Naive B cell (primary cell): ENCODE measurements at regions not wholly inside any gene's neighbourhood (a gene's known extent, or its start where the extent isn't known, plus 50 kb on each side); places are given as distances from the start of the nearest gene placed in this dataset.

Experiments used
- ATAC-seq, 2 donors: fragments of 150-1000 bp; cut with Tn5 transposase; 2 replicates each; pipeline ENCODE4 v1.10.0; 2021; ENCODE audit warnings: low read depth in 2 of 2, mild to moderate bottlenecking in 2 of 2, moderate library complexity in 2 of 2
- DNase-seq: peaks from one replicate; pipeline ENCODE4 v3.0.0; 2022
- H3K27ac Mint-ChIP-seq, 6 donors: one replicate each; pipeline ENCODE4 v1.8.0; 2020 to 2022; ENCODE audit warnings: mild to moderate bottlenecking in 6 of 6, mixed read lengths in 6 of 6, moderate library complexity in 5 of 6, inconsistent platforms in 2 of 6
- H3K27me3 Mint-ChIP-seq, 3 donors: one replicate each; pipeline ENCODE4 v1.8.0; 2021 to 2022; ENCODE audit warnings: mixed read lengths in 3 of 3, mild to moderate bottlenecking in 1 of 3
- H3K36me3 Mint-ChIP-seq, 2 donors: one replicate each; pipeline ENCODE4 v1.8.0; 2020 to 2022; ENCODE audit warnings: mixed read lengths in 2 of 2, inconsistent platforms in 1 of 2, mild to moderate bottlenecking in 1 of 2
- H3K4me1 Mint-ChIP-seq, 3 donors: one replicate each; pipeline ENCODE4 v1.8.0; 2020 to 2022; ENCODE audit warnings: mixed read lengths in 3 of 3, inconsistent platforms in 1 of 3, mild to moderate bottlenecking in 1 of 3, moderate library complexity in 1 of 3
- H3K4me3 Mint-ChIP-seq, 8 donors: one replicate each; pipeline ENCODE4 v1.8.0; 2020 to 2022; ENCODE audit warnings: mild to moderate bottlenecking in 8 of 8, mixed read lengths in 8 of 8, moderate library complexity in 8 of 8, inconsistent platforms in 2 of 8
- H3K9me3 Mint-ChIP-seq, 7 donors: one replicate each; pipeline ENCODE4 v1.8.0; 2020 to 2022; ENCODE audit warnings: mixed read lengths in 7 of 7, mild to moderate bottlenecking in 5 of 7, inconsistent platforms in 2 of 7, moderate library complexity in 1 of 7

DNA sequence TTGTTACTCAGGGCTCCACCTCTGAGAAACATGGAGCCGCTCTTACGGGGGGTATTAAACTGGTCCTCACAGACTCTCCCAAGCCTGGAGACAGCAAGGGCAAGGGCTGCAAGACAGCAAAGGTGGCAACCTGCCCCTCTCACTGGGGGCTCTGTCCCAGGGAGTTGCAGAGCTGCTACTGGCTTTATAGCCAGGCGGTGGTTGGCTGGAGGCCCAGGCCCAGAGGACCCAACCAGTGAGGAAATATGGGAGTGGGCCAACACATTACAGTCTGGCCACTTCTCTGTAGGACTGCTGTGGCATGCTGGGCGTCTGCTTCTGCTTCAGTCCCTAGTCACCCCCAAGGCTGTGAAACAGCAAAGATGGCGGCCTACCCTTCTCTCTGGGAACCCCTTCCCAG, 597.2 kb downstream of the LRRC70 start:
- Mint-ChIP-seq H3K4me3 (no peak overlapping the region), H3K27ac (no peak overlapping the region), H3K4me1 (no peaks in the 10 kb centered on the region), H3K27me3 (no peaks in the 10 kb centered on the region), H3K36me3 (no peaks in the 10 kb centered on the region), H3K9me3 (peaks cover 0 to 2% (median 0%) of the 10 kb centered on the region in 7 donors)
- no peak for ATAC-seq
- no peak for DNase-seq

DNA sequence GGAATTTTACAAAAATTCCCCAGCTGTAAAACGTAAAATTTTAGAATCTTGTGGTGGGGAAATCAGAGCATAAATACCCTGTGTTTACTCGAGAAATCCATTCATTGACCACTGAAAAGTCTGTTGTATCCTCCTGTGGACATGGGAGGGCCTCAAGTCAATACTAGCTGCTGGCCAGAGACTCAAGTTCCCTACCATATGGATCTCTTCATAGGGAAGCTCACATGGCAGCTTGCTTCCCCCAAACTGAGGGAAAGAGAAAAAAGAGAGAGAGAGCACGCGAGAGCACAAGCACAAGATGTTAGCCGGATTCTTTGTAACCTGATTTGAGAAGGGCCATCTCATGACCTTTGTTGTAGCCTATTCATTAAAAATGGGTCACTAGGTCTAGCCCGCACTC, 591.9 kb downstream of the LRRC70 start:
- DNase-seq (no peak), ATAC-seq (no peak)
- no peaks in the 10 kb centered on the region for H3K27me3 Mint-ChIP-seq
- H3K36me3 Mint-ChIP-seq: no peaks in the 10 kb centered on the region
- H3K27ac Mint-ChIP-seq: no peak overlapping the region
- H3K9me3 Mint-ChIP-seq: peaks cover 0 to 4% (median 2%) of the 10 kb centered on the region in 7 donors
- H3K4me1 Mint-ChIP-seq: no peaks in the 10 kb centered on the region
- no peak overlapping the region for H3K4me3 Mint-ChIP-seq

DNA sequence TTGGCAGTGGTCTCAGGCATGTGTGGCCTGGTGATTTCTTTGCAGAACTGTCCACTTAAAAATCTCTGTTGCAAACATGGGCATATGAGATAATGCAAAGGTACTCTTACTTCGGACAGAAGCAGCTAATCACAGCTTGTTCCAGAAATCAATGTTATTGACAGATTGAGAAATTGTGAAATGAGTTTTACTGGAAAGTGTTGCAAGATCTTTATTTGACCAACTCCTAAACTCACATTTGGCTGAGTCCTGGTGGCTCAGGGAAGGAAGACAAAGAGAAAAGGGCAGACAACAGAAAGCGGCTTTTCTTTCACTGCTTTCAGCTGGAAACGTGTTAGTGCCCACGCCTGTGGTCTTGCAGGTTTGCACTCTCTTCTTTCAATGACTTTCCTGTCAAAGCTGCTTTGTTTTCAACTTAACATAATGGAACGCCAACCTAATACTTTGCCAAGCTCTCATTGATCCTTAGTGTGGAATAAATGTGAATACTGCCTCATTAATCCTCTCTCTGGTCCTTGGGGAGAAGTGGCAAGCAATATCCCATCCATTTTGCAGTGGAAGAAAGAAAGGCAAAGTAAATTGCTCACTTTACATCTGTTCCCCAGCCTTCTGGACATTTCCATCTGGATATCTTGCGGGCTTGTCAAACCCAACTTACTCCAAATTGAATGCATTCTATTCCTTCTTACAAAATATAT, 586.4 kb downstream of the LRRC70 start:
- Mint-ChIP-seq H3K27ac (no peak overlapping the region), H3K4me3 (no peak overlapping the region), H3K36me3 (no peaks in the 10 kb centered on the region), H3K27me3 (no peaks in the 10 kb centered on the region), H3K4me1 (no peaks in the 10 kb centered on the region), H3K9me3 (peaks cover 0 to 4% (median 2%) of the 10 kb centered on the region in 7 donors)
- no peak for DNase-seq
- no peak for ATAC-seq

DNA sequence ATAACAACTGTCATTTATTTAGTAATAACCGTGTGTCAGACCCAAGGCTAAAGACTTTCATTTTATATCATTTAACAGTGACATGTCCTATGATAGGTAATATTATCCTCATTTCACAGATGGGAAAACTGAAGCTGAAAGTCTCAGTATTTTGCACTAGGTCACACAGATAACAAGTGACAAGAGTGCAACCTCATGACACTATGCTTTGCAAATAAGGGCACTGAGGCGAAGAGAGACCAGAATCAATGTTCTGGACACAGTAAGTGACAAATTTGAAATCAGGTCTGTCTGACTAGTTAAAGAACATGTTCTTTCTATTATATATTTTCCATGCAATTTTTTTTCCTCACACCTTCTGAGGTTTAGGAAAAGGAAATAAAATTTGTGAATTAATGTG, 585.7 kb downstream of the LRRC70 start:
- ATAC-seq (no peak), DNase-seq (no peak)
- Mint-ChIP-seq H3K4me1 (no peaks in the 10 kb centered on the region), H3K27me3 (no peaks in the 10 kb centered on the region), H3K27ac (no peak overlapping the region), H3K4me3 (no peak overlapping the region), H3K9me3 (peaks cover 0 to 4% (median 2%) of the 10 kb centered on the region in 7 donors), H3K36me3 (no peaks in the 10 kb centered on the region)

DNA sequence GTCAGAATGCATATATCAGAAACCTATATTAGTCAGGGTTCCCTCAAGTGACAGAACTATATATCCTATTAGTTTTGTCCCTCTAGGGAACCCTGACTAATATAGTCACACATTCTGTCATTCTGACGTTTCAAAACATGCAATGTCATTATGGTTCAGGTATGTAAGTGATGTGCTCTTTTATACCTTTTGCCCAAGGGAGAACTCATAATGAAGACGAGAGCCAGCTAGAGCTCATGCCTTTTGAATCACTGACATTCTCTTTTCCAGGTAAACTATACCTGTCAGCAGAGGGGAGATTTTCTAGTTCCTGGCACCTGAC, 576.7 kb downstream of the LRRC70 start:
- peaks cover 0 to 2% (median 0%) of the 10 kb centered on the region in 7 donors for H3K9me3 Mint-ChIP-seq
- DNase-seq: no peak
- no peak overlapping the region for H3K4me3 Mint-ChIP-seq
- no peaks in the 10 kb centered on the region for H3K36me3 Mint-ChIP-seq
- no peak for ATAC-seq
- no peaks in the 10 kb centered on the region for H3K4me1 Mint-ChIP-seq
- no peak overlapping the region for H3K27ac Mint-ChIP-seq
- no peaks in the 10 kb centered on the region for H3K27me3 Mint-ChIP-seq

DNA sequence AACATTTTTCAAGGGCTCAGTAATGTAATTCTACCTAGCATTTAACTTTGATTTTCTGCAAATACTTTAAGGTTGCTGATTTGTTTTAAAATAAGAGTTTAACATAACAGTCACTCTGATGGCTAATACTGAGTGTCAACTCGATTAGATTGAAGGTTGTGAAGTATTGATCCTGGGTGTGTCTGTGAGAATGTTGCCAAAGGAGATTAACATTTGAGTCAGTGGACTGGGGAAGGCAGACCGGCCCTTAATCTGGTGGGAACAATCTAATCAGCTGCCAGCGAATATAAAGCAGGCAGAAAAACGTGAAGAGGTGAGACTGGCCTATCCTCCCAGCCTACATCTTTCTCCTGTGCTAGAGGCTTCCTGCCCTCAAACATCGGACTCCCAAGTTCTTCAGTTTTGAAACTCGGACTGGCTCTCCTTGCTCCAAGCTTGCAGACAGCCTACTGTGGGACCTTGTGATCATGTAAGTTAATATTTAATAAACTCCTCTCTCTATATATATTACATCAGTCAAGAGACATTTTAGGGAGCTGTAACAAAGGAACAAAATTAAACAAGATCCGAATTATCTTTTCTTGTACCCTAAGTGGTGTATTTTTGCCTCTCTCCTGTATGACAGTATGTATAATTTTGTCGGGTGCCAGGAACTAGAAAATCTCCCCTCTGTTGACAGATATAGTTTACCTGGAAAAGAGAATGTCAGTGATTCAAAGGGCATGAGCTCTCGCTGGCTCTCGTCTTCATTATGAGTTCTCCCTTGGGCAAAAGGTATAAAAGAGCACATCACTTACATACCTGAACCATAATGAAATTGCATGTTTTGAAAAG, 576.1 kb downstream of the LRRC70 start:
- peaks cover 0 to 2% (median 0%) of the 10 kb centered on the region in 7 donors for H3K9me3 Mint-ChIP-seq
- no peak for DNase-seq
- no peaks in the 10 kb centered on the region for H3K27me3 Mint-ChIP-seq
- ATAC-seq: no peak
- no peaks in the 10 kb centered on the region for H3K4me1 Mint-ChIP-seq
- H3K27ac Mint-ChIP-seq: no peak overlapping the region
- H3K36me3 Mint-ChIP-seq: no peaks in the 10 kb centered on the region
- H3K4me3 Mint-ChIP-seq: no peak overlapping the region

DNA sequence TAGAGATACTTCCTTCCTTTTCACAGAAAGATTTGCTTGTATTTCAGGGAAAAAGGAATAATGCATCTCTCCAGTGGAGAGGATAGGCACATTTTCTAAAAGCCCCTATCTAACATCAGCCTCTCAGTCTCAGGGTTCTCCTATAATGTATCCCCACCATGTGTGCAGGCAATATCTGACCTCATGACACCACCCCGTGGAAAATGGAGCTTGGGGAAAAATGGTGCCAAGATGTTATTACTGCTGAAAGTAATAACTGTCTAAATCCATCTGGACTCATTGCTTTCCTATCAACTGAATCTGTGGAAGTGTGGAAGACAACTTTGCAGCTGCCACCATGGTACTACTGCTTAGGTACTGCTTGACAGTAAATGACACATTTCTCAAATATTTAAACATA, 574.3 kb downstream of the LRRC70 start:
- DNase-seq (no peak), ATAC-seq (no peak)
- no peaks in the 10 kb centered on the region for H3K36me3 Mint-ChIP-seq
- no peak overlapping the region for H3K27ac Mint-ChIP-seq
- H3K4me1 Mint-ChIP-seq: no peaks in the 10 kb centered on the region
- H3K4me3 Mint-ChIP-seq: no peak overlapping the region
- peaks cover 0 to 4% (median 0%) of the 10 kb centered on the region in 3 donors for H3K27me3 Mint-ChIP-seq
- H3K9me3 Mint-ChIP-seq: no peaks in the 10 kb centered on the region

DNA sequence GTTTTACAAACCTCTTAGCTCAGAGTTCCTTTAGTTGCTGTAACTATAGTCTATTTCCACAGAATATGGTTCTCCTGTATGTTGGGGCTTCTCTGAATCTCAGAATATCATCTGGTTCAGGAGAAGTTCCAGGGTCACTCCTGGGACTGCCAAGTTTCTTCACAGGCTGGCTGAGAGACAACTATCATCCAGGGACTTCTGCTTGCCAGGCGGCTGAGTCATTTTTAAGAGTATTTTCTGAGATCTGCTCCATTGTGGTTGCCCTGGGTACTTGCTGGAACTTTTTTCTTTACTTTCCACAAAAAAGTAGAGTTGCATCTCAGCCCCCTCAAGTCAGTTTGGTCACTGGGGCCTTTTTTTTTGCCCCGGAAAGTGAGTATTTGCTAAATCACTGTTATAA, 566.5 kb downstream of the LRRC70 start:
- ATAC-seq: no peak
- no peak for DNase-seq
- Mint-ChIP-seq H3K27ac (no peak overlapping the region), H3K27me3 (peaks cover 0 to 4% (median 0%) of the 10 kb centered on the region in 3 donors), H3K36me3 (no peaks in the 10 kb centered on the region), H3K9me3 (no peaks in the 10 kb centered on the region), H3K4me3 (no peak overlapping the region), H3K4me1 (no peaks in the 10 kb centered on the region)

DNA sequence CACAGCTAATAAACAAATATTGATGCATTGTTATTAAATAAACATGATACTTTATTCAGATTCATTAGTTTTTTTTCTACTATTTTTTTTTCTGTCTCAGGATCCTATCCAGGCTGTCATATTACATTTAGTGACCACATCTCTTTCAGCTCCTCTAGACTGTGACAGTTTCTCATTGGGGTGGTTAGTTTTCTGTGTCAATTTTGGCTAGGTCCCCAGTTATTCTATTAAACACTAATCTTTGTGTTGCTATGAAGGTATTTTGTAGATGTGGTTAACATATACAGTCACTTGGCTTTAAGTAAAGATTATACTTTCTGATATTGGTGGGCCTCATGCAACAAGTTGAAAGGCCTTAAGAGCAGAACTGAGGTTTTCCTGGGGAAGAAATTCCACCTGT, 563.0 kb downstream of the LRRC70 start:
- no peaks in the 10 kb centered on the region for H3K36me3 Mint-ChIP-seq
- DNase-seq: no peak
- no peaks in the 10 kb centered on the region for H3K4me1 Mint-ChIP-seq
- no peaks in the 10 kb centered on the region for H3K27me3 Mint-ChIP-seq
- no peak overlapping the region for H3K27ac Mint-ChIP-seq
- H3K9me3 Mint-ChIP-seq: no peaks in the 10 kb centered on the region
- H3K4me3 Mint-ChIP-seq: no peak overlapping the region
- no peak for ATAC-seq

DNA sequence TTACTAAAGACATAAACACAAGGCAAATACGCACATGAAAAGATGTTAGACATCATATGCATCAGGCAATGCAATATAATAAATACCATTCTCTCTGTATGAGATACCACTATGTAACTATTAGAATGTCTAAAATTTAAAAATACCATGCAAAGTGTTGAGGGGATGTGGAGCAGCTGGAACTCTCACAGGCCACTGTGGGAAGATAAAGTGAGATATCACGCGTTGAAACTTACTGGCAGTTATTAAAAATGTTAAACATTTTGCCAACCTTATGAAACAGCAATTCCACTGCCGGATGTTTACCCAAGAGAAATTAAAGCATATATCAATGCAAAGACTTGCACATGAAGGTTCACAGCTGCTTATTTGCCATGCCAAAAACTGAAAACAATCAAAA, 556.7 kb downstream of the LRRC70 start:
- Mint-ChIP-seq H3K4me1 (no peaks in the 10 kb centered on the region), H3K4me3 (no peak overlapping the region), H3K27me3 (no peaks in the 10 kb centered on the region), H3K9me3 (no peaks in the 10 kb centered on the region), H3K36me3 (no peaks in the 10 kb centered on the region), H3K27ac (peak overlapping the region in 1 of 6 donors; percentile 2)
- DNase-seq: no peak
- no peak for ATAC-seq

DNA sequence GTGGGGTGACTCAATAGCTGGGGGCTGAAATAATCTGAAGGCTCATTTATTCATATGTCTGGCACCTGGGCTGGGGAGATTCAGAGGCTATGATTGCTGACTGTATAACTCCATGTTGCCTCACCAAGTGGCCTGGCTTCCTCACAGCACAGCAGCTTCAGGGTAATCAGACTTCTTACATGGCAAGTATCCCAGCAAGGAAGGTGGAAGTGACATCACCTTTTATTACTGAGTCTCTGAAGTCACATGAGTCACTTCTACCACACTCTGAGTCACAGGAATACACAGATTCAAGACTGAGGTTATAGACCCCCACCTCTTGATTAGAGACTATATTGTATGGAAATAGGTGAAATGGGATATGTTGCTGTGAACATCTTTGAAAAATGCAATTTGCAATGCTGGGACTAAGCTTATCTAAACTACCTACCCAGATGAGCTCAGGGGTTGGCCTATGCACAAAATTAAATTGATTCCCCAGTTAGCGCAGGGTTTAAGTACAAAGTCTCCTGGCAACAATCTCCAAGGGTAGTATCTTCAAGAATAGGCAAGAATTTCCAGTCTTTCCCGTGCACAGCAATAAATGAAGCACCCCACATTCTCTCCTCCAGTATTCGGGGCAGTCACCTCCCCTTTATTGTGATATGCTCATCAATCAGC, 553.1 kb downstream of the LRRC70 start:
- H3K9me3 Mint-ChIP-seq: no peaks in the 10 kb centered on the region
- ATAC-seq (no peak), DNase-seq (no peak)
- H3K4me1 Mint-ChIP-seq: no peaks in the 10 kb centered on the region
- no peaks in the 10 kb centered on the region for H3K27me3 Mint-ChIP-seq
- no peak overlapping the region for H3K4me3 Mint-ChIP-seq
- no peak overlapping the region for H3K27ac Mint-ChIP-seq
- no peaks in the 10 kb centered on the region for H3K36me3 Mint-ChIP-seq

DNA sequence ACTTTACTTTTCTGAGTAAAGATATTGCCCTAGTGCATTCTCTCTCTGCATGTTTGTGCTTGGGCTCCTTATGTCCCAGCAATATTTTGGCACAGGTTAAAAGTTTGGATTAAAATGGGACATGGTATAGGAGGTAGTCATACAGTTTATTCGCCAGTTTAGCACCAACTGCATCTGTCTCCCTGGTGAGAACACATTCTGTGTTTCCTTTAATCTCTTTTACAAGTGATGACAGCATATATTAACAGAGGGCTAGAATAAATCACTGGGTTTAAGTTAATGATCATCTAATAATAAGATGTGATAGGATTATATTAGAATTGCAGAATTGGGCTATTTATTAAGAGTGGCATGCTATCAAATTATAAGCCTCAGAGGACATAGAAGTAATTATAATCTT, 550.1 kb downstream of the LRRC70 start:
- H3K4me1 Mint-ChIP-seq: no peaks in the 10 kb centered on the region
- ATAC-seq (no peak), DNase-seq (no peak)
- no peaks in the 10 kb centered on the region for H3K27me3 Mint-ChIP-seq
- H3K9me3 Mint-ChIP-seq: no peaks in the 10 kb centered on the region
- no peaks in the 10 kb centered on the region for H3K36me3 Mint-ChIP-seq
- H3K27ac Mint-ChIP-seq: no peak overlapping the region
- H3K4me3 Mint-ChIP-seq: no peak overlapping the region

DNA sequence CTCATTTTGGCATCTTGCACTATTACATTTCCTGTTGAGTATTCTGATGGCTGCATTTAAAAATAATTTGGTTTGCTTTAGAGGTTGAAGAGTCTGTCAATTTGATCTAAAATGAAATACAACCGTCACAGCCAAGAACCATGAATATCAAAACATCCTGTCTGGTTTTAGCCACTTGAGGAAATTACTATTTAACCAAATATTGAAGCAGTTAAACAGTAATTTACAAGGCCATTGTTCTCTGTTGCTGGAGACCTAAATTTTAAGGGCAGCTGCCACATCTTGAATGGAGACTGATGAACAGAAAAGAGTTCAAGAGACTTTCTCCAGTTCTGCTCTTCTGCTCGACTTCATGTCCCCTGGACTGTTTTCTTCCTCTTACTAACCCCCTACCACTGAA, 549.4 kb downstream of the LRRC70 start:
- Mint-ChIP-seq H3K4me3 (no peak overlapping the region), H3K36me3 (no peaks in the 10 kb centered on the region), H3K4me1 (no peaks in the 10 kb centered on the region), H3K27ac (no peak overlapping the region), H3K27me3 (no peaks in the 10 kb centered on the region), H3K9me3 (no peaks in the 10 kb centered on the region)
- ATAC-seq (no peak), DNase-seq (no peak)

DNA sequence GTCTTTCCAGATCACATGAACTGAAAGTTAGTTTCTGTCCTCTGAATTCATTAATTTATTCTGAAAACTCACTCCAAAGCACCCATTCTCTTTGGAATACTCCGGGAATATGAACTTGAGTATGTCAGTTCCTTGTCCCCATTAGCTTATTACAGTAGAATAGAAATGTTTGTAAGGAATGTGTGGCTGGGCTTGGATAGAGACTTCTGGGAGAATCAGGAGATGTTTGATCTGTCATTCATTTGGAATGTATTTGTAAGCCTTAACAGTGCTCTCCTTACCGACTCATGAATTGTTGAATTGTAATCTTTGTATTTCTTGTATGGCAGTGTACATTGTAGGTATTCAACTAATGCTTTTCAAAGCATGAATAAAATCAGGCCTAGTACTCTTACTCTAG, 548.4 kb downstream of the LRRC70 start:
- H3K27me3 Mint-ChIP-seq: no peaks in the 10 kb centered on the region
- DNase-seq (no peak), ATAC-seq (no peak)
- H3K27ac Mint-ChIP-seq: no peak overlapping the region
- peaks cover 0 to under 1% (median 0%) of the 10 kb centered on the region in 7 donors for H3K9me3 Mint-ChIP-seq
- H3K36me3 Mint-ChIP-seq: no peaks in the 10 kb centered on the region
- H3K4me1 Mint-ChIP-seq: no peaks in the 10 kb centered on the region
- H3K4me3 Mint-ChIP-seq: no peak overlapping the region
